ENCODE measurements at regions not wholly inside any gene's neighbourhood (a gene's known extent, or its start where the extent isn't known, plus 50 kb on each side); places are given as distances from the start of the nearest gene placed in this dataset.
"Not testable (repeated sequence)": the region's sequence is repeated elsewhere in the genome, so short reads cannot be mapped to it uniquely, and the experiment has no call there.

- DNase-seq (ENCODE audit: low spot score): no peak
Measured at GRCh38 chr22:25395468-25395867, 169.0 kb upstream of the GRK3 start.

- no peak for DNase-seq (ENCODE audit: low spot score)
Measured at GRCh38 chr22:25395915-25396314, 168.6 kb upstream of the GRK3 start.

DNA sequence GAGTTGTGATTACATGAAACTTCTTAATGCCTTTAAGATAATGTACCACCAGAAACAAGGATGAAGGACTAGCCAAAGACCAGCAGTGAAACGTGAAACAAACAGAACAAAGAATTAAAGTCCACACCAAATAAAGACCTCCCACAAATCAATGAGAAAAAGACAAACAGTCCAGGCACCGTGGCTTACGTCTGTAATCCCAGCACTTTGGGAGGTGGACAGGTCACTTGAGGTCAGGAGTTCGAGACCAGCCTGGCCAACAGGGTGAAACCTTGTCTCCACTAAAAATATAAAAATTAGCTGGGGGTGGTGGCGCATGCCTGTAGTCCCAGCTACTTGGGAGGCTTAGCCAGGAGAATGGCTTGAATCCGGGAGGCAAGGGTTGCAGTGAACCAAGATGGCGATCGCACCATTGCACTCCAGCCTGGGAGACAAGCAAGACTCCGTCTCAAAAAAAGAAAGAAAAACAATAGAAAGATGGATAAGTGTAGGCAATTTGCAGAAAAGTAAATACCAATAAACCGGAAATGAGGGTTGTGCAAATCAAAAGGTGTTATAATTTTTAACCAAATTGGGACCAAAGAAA lies 167.8 kb upstream of the GRK3 start:
- DNase-seq (ENCODE audit: low spot score): no peak

DNA sequence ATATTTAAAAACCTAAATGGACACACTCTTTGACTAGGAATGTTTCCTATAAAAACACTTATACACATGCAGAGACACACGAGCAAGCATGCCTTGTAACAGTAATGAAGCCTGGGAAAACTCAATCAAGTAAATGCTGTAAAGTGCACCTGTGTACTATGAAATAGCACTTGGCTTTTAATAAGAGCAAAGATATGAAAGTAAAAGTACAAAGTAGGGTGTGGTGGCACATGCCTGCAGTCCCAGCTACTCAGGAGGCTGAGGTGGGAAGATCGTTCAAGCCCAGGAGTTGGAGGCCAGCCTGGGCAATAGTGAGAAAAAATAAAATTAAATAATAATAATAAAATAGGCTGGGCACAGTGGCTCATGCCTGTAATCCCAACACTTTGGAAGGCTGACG lies 166.9 kb upstream of the GRK3 start:
- no peak for DNase-seq (ENCODE audit: low spot score)

- peak; percentile 66 for DNase-seq (ENCODE audit: low spot score)
Measured at GRCh38 chr22:25398591-25399062, 165.8 kb upstream of the GRK3 start.

GRCh38 chr22:25399649-25400151 lies 164.8 kb upstream of the GRK3 start:
- no peak for DNase-seq (ENCODE audit: low spot score)

DNA sequence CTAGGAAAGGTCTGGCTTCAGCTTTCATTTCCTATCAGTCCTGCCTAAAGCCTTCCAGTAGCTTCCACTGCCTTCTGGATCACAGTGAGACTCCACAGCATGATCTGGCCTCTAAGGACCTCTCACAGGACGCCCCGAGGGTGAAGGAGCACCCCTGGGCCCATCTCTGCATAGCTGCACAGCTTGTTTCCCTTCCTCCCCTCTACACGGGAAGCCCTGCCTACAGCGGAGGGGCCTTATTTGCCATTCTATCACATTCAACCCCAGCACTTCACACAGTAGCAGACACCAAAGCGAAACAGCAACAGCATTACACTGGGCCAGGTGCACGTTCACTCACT lies 162.3 kb upstream of the GRK3 start:
- DNase-seq (ENCODE audit: low spot score): no peak

GRCh38 chr22:25402501-25403283 lies 161.8 kb upstream of the GRK3 start:
- DNase-seq (ENCODE audit: low spot score): peak; percentile 21

GRCh38 chr22:25403284-25403810 lies 161.1 kb upstream of the GRK3 start:
- DNase-seq (ENCODE audit: low spot score): no peak

DNA sequence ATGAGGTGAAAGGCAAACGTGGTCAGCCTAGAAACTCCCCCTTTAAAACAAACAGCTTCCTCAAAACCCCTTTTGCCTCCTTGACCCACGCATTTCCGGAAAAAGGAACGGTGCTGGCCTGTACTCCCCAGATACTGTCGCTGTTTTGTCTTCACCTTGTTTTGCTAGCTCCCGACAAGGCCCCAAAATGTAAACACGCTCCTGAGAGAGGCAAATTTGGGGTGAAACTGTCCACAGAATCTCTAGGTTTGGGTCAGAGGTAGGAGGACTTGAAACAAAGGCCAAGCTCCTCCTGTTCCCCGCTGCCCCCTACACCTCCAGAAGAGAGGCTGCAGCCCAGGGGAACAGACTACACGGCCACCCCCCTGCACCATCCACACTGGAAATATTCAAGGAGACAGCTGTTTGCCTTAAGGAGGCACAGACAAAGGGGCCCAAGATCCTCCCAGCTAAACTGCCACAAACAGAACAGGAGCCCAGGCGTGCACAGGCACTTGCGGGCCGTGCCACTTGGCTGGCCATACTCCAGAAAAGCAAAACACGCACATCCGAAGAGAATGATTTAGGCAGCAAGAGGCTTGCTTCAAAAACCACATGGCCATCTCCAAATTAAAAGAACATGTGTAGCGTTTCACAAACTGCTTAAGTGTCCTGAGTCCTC lies 160.5 kb upstream of the GRK3 start:
- no peak for DNase-seq (ENCODE audit: low spot score)

GRCh38 chr22:25404556-25404927 lies 159.9 kb upstream of the GRK3 start:
- DNase-seq (ENCODE audit: low spot score): no peak

GRCh38 chr22:25404928-25405816 lies 159.3 kb upstream of the GRK3 start:
- DNase-seq (ENCODE audit: low spot score): peak; percentile 24

- no peak for DNase-seq (ENCODE audit: low spot score)
Measured at GRCh38 chr22:25405841-25406509, 158.5 kb upstream of the GRK3 start.

- no peak for DNase-seq (ENCODE audit: low spot score)
Measured at GRCh38 chr22:25406510-25407210, 157.8 kb upstream of the GRK3 start.

DNA sequence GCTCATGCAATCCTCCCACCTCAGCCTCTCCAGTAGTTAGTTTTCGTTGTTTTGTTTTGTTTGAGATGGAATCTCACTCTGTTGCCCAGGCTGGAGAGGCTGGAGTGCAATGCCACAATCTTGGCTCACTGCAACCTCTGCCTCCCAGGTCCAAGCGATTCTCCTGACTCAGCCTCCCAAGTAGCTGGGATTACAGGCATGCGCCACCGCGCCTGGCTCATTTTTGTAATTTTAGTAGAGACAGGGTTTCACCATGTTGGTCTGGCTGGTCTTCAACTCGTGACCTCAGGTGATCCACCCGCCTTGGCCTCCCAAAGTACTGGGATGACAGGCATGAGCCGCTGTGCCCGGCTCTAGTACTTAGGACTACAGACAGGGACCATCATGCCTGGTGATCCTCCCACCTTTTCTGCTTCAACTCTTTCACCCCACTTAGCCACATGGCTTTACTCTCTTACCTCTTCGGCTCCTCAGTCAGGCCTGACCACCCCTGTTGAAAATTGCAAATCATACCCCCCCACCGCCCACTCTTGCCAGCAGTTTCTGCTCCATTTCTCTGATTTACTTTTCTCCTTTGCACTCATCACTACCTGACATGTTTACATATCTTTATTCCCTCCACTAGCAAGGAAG lies 157.1 kb upstream of the GRK3 start:
- no peak for DNase-seq (ENCODE audit: low spot score)

DNA sequence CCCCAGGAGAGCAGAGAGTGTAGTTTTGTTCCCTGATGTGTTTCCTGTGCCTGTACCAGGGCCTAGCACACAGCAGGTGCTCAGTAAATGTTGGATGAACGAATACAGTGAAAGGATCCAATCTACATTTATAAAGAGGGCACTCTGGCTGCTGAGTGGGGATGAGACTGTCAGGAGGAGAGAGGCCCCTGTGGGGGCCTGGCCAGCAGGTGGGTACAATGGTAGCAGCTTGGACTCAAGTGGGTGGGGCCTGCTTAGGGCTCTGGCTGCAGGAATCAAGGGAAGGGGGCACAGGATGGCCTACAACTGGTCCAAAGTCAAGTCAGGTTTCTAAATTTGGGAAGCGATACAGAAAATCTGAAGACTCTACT lies 156.6 kb upstream of the GRK3 start:
- DNase-seq (ENCODE audit: low spot score): no peak

GRCh38 chr22:25409240-25409639 lies 155.2 kb upstream of the GRK3 start:
- no peak for DNase-seq (ENCODE audit: low spot score)

- no peak for DNase-seq (ENCODE audit: low spot score)
Measured at GRCh38 chr22:25410849-25411248, 153.6 kb upstream of the GRK3 start.

- DNase-seq (ENCODE audit: low spot score): no peak
Measured at GRCh38 chr22:25413620-25414019, 150.9 kb upstream of the GRK3 start.

DNA sequence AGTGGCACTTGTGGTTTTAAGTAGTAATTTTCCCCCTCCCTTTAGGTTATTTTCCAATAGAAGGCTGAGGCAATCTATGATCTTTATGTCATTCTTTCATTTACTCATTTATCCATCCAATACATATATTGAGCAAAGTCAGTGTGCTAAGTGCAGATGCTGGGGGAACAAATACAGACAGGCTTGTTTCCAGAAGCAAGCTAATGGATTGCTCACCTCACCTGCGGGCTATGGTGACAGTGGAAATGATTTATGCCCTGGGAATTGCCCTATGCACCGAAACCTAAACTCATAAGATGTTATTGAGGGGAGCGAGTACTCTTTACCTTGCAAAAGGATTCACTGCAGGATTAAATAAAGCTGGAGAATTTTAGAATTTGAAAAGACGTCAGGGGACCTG lies 148.7 kb upstream of the GRK3 start:
- DNase-seq (ENCODE audit: low spot score): not testable (repeated sequence)
